HL-60 (cell line): ENCODE measurements at regions not wholly inside any gene's neighbourhood (a gene's known extent, or its start where the extent isn't known, plus 50 kb on each side); places are given as distances from the start of the nearest gene placed in this dataset.
"Not testable (repeated sequence)": the region's sequence is repeated elsewhere in the genome, so short reads cannot be mapped to it uniquely, and the experiment has no call there.

Experiments used
- GABPA ChIP-seq: IDR thresholded peaks from 2 replicates; pipeline ENCODE4 v1.6.1; 2012; ENCODE audit warnings: low read depth
- TF ChIP-seq, protein P1 (sequence below): IDR thresholded peaks from one replicate; pipeline ENCODE4 v1.5.1; 2011; ENCODE audit warnings: low read length, control low read depth, inconsistent platforms; ENCODE audit not compliant: insufficient read depth

DNA sequence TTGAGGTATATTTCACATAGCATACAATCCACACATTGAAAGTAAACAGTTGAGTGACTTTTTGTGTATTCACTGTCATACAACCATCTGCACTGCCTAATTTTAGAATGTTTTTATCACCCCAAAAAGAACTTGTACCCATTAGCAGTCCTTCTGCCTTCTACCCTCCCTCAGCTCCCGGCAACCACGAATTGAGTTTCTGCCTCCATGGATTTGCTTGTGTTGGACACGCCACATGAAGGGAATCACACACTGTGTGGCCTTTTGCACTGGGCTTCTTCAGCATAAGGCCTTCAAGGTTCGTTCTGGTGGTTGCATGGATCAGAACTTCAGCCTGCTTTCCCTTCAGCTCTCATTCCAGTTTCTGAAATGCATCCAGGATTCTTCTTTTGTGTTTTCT is 82.5 kb downstream of the CRYBB2 start:
- TF ChIP-seq, protein P1, sequence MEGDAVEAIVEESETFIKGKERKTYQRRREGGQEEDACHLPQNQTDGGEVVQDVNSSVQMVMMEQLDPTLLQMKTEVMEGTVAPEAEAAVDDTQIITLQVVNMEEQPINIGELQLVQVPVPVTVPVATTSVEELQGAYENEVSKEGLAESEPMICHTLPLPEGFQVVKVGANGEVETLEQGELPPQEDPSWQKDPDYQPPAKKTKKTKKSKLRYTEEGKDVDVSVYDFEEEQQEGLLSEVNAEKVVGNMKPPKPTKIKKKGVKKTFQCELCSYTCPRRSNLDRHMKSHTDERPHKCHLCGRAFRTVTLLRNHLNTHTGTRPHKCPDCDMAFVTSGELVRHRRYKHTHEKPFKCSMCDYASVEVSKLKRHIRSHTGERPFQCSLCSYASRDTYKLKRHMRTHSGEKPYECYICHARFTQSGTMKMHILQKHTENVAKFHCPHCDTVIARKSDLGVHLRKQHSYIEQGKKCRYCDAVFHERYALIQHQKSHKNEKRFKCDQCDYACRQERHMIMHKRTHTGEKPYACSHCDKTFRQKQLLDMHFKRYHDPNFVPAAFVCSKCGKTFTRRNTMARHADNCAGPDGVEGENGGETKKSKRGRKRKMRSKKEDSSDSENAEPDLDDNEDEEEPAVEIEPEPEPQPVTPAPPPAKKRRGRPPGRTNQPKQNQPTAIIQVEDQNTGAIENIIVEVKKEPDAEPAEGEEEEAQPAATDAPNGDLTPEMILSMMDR, result not testable (repeated sequence)
- not testable (repeated sequence) for TF ChIP-seq GABPA
